ENCODE measurements at regions not wholly inside any gene's neighbourhood (a gene's known extent, or its start where the extent isn't known, plus 50 kb on each side); places are given as distances from the start of the nearest gene placed in this dataset.

GRCh38 chr1:190908691-190909090, 431.0 kb upstream of the BRINP3 start:
- Histone ChIP-seq H4K20me1 (ENCODE audit: control insufficient read depth, extremely low read depth, insufficient read depth, low read length) (no peaks in the 10 kb centered on the region), H3K27me3 (ENCODE audit: control insufficient read depth, extremely low read depth, insufficient read depth, low read length) (no peaks in the 10 kb centered on the region), H3K9ac (ENCODE audit: control insufficient read depth, extremely low read depth, insufficient read depth, low read length) (no peak overlapping the region), H3K79me2 (ENCODE audit: control insufficient read depth, insufficient read depth, low read length) (no peaks in the 10 kb centered on the region), H3K27ac (ENCODE audit: control insufficient read depth, insufficient read depth, low read length) (no peak overlapping the region), H3K4me3 (ENCODE audit: control insufficient read depth in 2 of 3, extremely low read depth in 1 of 3, insufficient read depth in 2 of 3, low read depth in 1 of 3, low read length in 3 of 3) (no peak overlapping the region), H3K9me3 (ENCODE audit: control insufficient read depth, low read depth, low read length) (no peaks in the 10 kb centered on the region), H2AFZ (ENCODE audit: control insufficient read depth, low read length) (no peak overlapping the region), H3K36me3 (ENCODE audit: control insufficient read depth in 2 of 2, extremely low read depth in 1 of 2, insufficient read depth in 2 of 2, low read length in 2 of 2) (no peaks in the 10 kb centered on the region), H3K9me1 (ENCODE audit: control insufficient read depth, extremely low read depth, insufficient read depth, low read length) (no peaks in the 10 kb centered on the region), H3K4me1 (ENCODE audit: control insufficient read depth, extremely low read depth, insufficient read depth, low read length) (no peaks in the 10 kb centered on the region), H3K4me2 (ENCODE audit: control insufficient read depth, extremely low read depth, insufficient read depth, low read depth, low read length) (no peak overlapping the region)
- TF ChIP-seq CTCF (optimal IDR thresholded peaks at IDR 0.05 in 1 of 3, IDR thresholded peaks at IDR 0.05 in 1 of 3, conservative IDR thresholded peaks at IDR 0.05 in 1 of 3; ENCODE audit: extremely low read depth in 1 of 3, insufficient read depth in 2 of 3, low read length in 3 of 3) (no peak), EZH2 (IDR thresholded peaks at IDR 0.05; ENCODE audit: low read length) (no peak)
- dilution Hi-C loops (cut with MboI; ENCODE audit: extremely low pct_ligation_motif_present, low sequenced_read_pairs) = no loop called here
- DNase-seq (ENCODE audit: low read depth, low spot score) (no peak), FAIRE-seq (no peak)

GRCh38 chr1:190935925-190936324, 458.3 kb upstream of the BRINP3 start:
- no peak for TF ChIP-seq EZH2 (IDR thresholded peaks at IDR 0.05; ENCODE audit: low read length)
- TF ChIP-seq CTCF (optimal IDR thresholded peaks at IDR 0.05 in 1 of 3, IDR thresholded peaks at IDR 0.05 in 1 of 3, conservative IDR thresholded peaks at IDR 0.05 in 1 of 3; ENCODE audit: extremely low read depth in 1 of 3, insufficient read depth in 2 of 3, low read length in 3 of 3) = no peak
- H2AFZ ChIP-seq (ENCODE audit: control insufficient read depth, low read length) = no peak overlapping the region
- H3K36me3 ChIP-seq (ENCODE audit: control insufficient read depth in 2 of 2, extremely low read depth in 1 of 2, insufficient read depth in 2 of 2, low read length in 2 of 2) = no peaks in the 10 kb centered on the region
- no peaks in the 10 kb centered on the region for H3K79me2 ChIP-seq (ENCODE audit: control insufficient read depth, insufficient read depth, low read length)
- H3K27me3 ChIP-seq (ENCODE audit: control insufficient read depth, extremely low read depth, insufficient read depth, low read length) = no peaks in the 10 kb centered on the region
- H3K9ac ChIP-seq (ENCODE audit: control insufficient read depth, extremely low read depth, insufficient read depth, low read length) = no peak overlapping the region
- no peaks in the 10 kb centered on the region for H4K20me1 ChIP-seq (ENCODE audit: control insufficient read depth, extremely low read depth, insufficient read depth, low read length)
- no peak overlapping the region for H3K4me2 ChIP-seq (ENCODE audit: control insufficient read depth, extremely low read depth, insufficient read depth, low read depth, low read length)
- H3K27ac ChIP-seq (ENCODE audit: control insufficient read depth, insufficient read depth, low read length) = no peak overlapping the region
- H3K4me3 ChIP-seq (ENCODE audit: control insufficient read depth in 2 of 3, extremely low read depth in 1 of 3, insufficient read depth in 2 of 3, low read depth in 1 of 3, low read length in 3 of 3) = no peak overlapping the region
- dilution Hi-C loops (cut with MboI; ENCODE audit: extremely low pct_ligation_motif_present, low sequenced_read_pairs) = no loop called here
- no peaks in the 10 kb centered on the region for H3K9me3 ChIP-seq (ENCODE audit: control insufficient read depth, low read depth, low read length)
- no peaks in the 10 kb centered on the region for H3K4me1 ChIP-seq (ENCODE audit: control insufficient read depth, extremely low read depth, insufficient read depth, low read length)
- no peaks in the 10 kb centered on the region for H3K9me1 ChIP-seq (ENCODE audit: control insufficient read depth, extremely low read depth, insufficient read depth, low read length)
- FAIRE-seq (no peak), DNase-seq (ENCODE audit: low read depth, low spot score) (no peak)

Measured in keratinocyte (primary cell).